Spinal cord (tissue), 9 donors: ENCODE measurements at regions not wholly inside any gene's neighbourhood (a gene's known extent, or its start where the extent isn't known, plus 50 kb on each side); places are given as distances from the start of the nearest gene placed in this dataset.
A peak's percentile ranks its signal among the peaks of the same experiment; 100 is the strongest.
"Not testable (repeated sequence)": the region's sequence is repeated elsewhere in the genome, so short reads cannot be mapped to it uniquely, and the experiment has no call there.

Experiments used
- DNase-seq, 6 donors: peaks; one replicate each; pipeline versions ENCODE4 v3.0.0 to v3.0.0-alpha.2; 2013 to 2015; ENCODE audit warnings: low spot score in 6 of 6, low read depth in 4 of 6
- H3K27ac ChIP-seq: one replicate; pipeline ENCODE4 v1.5.1; 2013; ENCODE audit warnings: low read depth, low read length, control low read depth
- H3K27me3 ChIP-seq: one replicate; pipeline ENCODE4 v1.6.1; 2013; ENCODE audit warnings: low read length; ENCODE audit not compliant: control insufficient read depth, insufficient read depth
- H3K36me3 ChIP-seq: one replicate; pipeline ENCODE4 v1.6.1; 2013; ENCODE audit warnings: low read length; ENCODE audit not compliant: control insufficient read depth, insufficient read depth
- H3K4me1 ChIP-seq: one replicate; pipeline ENCODE4 v1.6.1; 2013; ENCODE audit warnings: low read length; ENCODE audit not compliant: control insufficient read depth, insufficient read depth
- H3K4me3 ChIP-seq: one replicate; pipeline ENCODE4 v1.5.1; 2013; ENCODE audit warnings: low read depth, low read length, control low read depth
- H3K9me3 ChIP-seq: one replicate; pipeline ENCODE4 v1.6.1; 2013; ENCODE audit warnings: low read length; ENCODE audit not compliant: control insufficient read depth, insufficient read depth
- WGBS: methylation state at CpG from one replicate; pipeline ENCODE4 v1.1.5; 2013; ENCODE audit warnings: missing lambda C conversion rate; ENCODE audit not compliant: insufficient coverage; 5-methylcytosine and 5-hydroxymethylcytosine counted together
- donor health status: healthy.

DNA sequence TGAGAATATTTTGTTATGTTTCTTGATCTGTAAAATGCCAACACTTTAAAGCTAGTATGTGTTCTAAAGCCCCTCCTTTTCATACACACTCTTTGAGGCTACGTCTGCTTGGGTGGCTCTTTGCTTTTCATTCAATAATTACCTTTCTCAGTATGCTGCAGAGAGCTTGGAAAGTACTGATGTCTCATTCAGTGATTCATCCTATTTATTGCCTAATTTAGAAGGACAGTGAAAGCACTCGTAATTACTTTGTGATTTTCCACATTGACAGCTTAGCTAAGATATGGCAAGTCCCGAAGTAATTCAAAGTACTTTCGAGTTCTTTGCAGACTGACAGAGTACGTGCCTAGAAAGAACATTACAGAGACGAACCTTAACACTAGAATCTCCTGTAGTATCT, 57.2 kb downstream of the BMP15 start:
- Histone ChIP-seq H3K4me3 (no peak overlapping the region), H3K27me3 (peaks cover 4% of the 10 kb centered on the region), H3K27ac (no peak overlapping the region), H3K4me1 (no peaks in the 10 kb centered on the region), H3K9me3 (no peaks in the 10 kb centered on the region), H3K36me3 (no peaks in the 10 kb centered on the region)
- DNase-seq, result peak in 1 of 6 donors; percentile 60
- 59% methylated on average over 5 of the region's 6 CpGs for WGBS

DNA sequence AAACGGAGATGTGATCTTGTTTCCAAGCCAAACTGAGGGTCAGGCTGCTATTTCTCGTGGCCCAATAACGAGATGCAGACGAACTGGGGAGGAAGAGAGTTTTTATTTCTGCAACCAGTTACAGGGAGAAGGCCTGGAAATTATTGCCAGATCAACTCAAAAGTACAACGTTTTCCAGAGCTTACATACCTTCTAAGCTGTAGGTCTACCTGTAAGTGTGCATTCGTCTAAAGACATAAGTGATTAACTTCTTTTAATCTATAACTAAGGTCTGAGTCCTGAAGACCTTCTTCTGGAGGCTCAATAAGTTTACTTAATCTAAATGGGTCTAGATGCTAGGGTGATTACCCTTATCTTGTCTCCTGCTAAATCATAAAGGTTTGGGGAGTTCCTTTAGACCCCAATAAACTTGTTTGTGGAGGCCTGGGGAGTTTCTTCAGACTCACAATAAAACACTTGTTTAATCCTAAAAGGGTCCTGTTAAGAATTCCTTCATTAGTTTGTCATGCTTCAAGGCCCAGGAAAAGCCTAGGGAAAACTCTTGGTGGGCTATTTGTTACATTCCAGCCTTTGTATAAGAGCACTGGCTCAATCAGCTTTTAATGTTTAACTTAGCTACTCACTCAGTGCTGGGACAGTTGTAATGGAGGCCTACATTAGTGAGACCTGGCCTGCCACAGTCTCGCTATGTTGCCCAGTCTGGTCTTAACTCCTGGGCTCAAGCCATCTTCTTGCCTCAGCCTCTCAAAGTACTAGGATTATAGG, 58.5 kb downstream of the BMP15 start:
- 100% methylated on average over 1 of the region's 7 CpGs for WGBS
- DNase-seq, H3K4me1 ChIP-seq, H3K36me3 ChIP-seq, H3K27me3 ChIP-seq, H3K4me3 ChIP-seq, H3K27ac ChIP-seq, H3K9me3 ChIP-seq: not testable (repeated sequence)

DNA sequence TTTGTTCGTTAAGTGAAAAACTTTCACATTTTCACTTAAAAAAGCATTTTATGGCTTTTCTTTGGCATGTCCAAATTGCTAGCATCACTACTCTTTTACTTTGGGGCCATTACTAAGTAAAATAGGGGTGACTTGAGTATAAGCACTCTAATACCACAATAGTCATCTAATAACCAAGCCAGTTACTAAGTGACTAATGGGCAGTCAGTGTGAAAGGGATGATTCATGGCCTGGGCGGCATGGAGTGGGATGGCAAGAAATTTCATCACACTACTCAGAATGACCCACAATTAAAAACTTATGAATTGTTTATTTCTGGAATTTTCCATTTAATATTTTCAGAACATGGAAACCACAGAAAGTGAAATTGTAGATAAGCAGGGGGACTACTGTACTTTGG, 60.9 kb downstream of the BMP15 start:
- H3K4me3 ChIP-seq, result no peak overlapping the region
- DNase-seq, result no peak
- no peak overlapping the region for H3K27ac ChIP-seq
- peaks cover 2% of the 10 kb centered on the region for H3K27me3 ChIP-seq
- no peaks in the 10 kb centered on the region for H3K9me3 ChIP-seq
- no CpG with 5 or more reads among the region's 2 CpGs for WGBS
- H3K36me3 ChIP-seq, result no peaks in the 10 kb centered on the region
- H3K4me1 ChIP-seq, result no peaks in the 10 kb centered on the region

DNA sequence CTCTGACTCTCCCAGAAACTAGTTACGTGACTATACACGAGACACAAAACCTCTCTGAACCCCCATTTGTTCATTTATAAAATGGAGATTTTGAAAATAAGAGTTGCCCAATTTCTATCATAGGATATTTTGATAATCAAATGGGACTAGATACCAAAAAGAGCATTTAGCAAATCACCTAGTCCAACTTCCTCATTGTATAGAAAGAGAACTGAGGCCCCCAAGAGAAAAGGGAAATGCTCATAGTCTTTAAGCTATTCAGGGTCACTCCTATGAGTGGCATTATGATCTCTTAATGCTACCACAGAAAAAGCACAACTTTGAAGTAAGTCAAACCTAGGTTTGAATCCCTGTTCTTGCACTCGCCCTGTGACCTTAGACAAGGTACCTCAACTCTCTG, 62.7 kb downstream of the BMP15 start:
- Histone ChIP-seq H3K27ac (no peak overlapping the region), H3K4me3 (no peak overlapping the region), H3K4me1 (no peaks in the 10 kb centered on the region), H3K9me3 (no peaks in the 10 kb centered on the region), H3K27me3 (peaks cover 5% of the 10 kb centered on the region), H3K36me3 (no peaks in the 10 kb centered on the region)
- DNase-seq, result no peak
- no CpG with 5 or more reads among the region's 3 CpGs for WGBS

DNA sequence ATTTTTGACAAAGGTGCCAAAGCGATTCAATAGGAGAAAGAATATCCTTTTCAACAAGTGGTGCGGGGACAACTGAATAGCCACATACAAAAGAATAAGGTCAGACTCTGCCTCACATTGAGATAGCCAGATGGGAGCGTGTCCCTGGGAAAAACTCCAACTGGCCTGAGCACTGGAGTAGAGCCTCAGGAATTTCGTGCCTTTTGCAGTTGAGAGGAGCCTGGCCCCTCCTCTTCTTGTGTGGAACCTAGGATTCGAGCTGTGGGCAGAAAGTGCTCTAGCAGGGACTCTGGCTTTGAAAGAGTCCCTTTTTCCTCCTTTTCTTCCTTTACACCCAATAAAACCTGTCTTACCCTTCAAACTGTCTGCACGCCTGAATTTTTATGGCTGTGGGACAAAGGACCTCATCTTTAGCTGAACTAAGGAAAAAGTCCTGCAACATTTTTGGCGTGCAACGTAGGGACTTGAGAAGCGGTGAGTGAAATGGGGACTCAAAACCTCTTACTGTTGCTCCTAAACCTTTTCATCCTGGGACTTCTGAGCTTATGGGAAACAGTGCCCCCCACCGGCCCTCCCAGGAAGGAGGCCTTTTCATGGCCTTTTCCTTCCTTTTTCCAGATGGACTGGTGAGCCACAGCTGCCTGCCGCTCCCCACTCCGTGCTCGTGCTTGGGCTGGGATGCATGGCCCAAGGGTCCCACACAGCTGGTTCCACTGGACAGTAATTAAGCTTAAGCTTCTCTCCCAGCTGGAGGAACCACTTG, 68.6 kb downstream of the BMP15 start:
- Histone ChIP-seq H3K4me3 (no peak overlapping the region), H3K4me1 (no peaks in the 10 kb centered on the region), H3K36me3 (no peaks in the 10 kb centered on the region), H3K9me3 (no peaks in the 10 kb centered on the region), H3K27me3 (peaks cover 10% of the 10 kb centered on the region), H3K27ac (no peak overlapping the region)
- peak in 1 of 6 donors; percentile 19 for DNase-seq
- WGBS, result 31% methylated on average over 9 of the region's 13 CpGs

DNA sequence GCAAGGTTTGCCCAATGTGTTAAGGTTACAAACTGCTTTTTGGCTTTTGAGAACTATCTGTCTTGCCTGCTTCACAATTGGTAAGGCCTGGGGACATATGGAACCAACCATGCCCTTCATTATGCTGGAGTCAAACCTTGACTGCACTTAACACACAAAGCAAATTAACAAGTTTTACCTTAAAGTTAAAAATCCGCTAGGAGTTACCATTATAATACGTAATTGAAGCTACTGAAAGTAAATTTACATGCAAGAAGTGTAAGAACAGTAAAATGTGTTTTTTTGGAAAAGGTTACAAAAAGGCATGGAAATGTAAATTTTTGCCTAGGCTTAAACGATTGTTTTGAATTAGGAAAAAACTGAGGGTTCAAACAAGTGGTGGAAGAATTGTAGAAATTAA, 69.7 kb downstream of the BMP15 start:
- Histone ChIP-seq H3K27me3 (peaks cover 10% of the 10 kb centered on the region), H3K9me3 (no peaks in the 10 kb centered on the region), H3K36me3 (no peaks in the 10 kb centered on the region), H3K27ac (no peak overlapping the region), H3K4me1 (no peaks in the 10 kb centered on the region), H3K4me3 (no peak overlapping the region)
- DNase-seq, result no peak
- WGBS, result 85% methylated on average over 2 of the region's 3 CpGs

DNA sequence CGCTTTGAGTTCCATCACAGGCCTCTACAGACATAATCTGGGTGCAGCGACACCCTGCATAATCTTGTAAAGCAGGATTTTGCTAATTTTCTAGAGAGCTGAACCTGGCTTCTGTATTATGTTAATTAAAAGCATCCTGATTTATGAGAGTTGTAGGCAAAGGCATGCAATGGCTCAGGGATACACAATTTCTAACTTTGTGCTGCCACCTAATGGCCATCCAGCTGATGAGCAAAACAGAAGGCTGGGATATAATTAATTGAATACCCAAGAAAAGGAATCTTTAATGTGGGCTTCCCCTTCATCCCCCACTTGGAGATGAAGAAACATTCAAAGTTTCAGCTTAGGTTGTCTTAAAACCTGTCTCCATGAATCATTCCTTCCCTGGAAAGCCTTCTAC, 78.1 kb downstream of the BMP15 start:
- DNase-seq, result peak in 5 of 6 donors; percentile 11 to 85 (median 40)
- H3K4me1 ChIP-seq, result no peaks in the 10 kb centered on the region
- no CpG with 5 or more reads among the region's 2 CpGs for WGBS
- no peak overlapping the region for H3K4me3 ChIP-seq
- peaks cover 9% of the 10 kb centered on the region for H3K27me3 ChIP-seq
- no peak overlapping the region for H3K27ac ChIP-seq
- no peaks in the 10 kb centered on the region for H3K36me3 ChIP-seq
- no peaks in the 10 kb centered on the region for H3K9me3 ChIP-seq

DNA sequence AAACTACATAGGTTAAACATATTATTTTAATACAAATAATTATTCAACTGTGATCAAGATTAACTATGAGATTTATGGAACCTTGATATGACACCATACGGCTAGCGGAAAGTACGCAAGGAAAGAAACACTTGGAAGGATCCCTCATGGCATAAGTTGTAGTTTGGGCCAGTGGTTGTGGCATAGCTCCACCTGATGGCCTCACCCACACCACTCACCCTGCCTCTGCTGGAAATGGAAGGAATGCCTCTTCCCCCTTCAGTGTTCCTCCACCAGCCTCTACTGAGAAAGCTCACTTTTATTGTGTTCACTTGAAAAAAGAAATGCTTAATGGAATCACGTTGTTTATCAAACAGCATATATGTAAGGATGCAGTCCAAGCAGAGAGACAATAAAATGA, 86.4 kb downstream of the BMP15 start:
- Histone ChIP-seq H3K27me3 (peaks cover 5% of the 10 kb centered on the region), H3K27ac (no peak overlapping the region), H3K9me3 (no peaks in the 10 kb centered on the region), H3K36me3 (no peaks in the 10 kb centered on the region), H3K4me1 (no peaks in the 10 kb centered on the region), H3K4me3 (no peak overlapping the region)
- WGBS, result no CpG with 5 or more reads among the region's 4 CpGs
- no peak for DNase-seq

DNA sequence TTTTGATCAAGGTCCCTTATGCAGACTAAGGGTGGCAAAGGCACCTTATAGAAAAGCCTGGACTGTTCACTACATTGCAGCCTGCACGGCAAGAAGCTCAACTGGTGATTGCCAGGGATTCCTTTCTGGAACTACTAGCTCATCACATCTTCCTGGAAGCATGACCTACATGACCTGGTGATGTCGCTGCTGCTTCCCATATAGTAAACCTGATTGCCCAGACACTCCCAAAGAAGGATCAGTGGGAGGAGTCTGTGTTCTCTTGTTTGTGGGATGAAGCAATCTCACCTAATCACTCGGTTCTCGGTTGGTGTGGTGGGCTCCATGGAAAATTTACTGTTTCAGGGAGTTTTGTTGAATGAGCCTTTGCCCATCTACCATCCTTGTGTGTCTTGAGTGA, 89.8 kb downstream of the BMP15 start:
- not testable (repeated sequence) for H3K27ac ChIP-seq, H3K9me3 ChIP-seq, H3K36me3 ChIP-seq, H3K27me3 ChIP-seq, H3K4me3 ChIP-seq, DNase-seq, H3K4me1 ChIP-seq
- no CpG with 5 or more reads among the region's 4 CpGs for WGBS
